Activated CD4-positive, alpha-beta T cell treated with anti-CD3 and anti-CD28 coated beads for 36 hours (primary cell): ENCODE measurements at regions not wholly inside any gene's neighbourhood (a gene's known extent, or its start where the extent isn't known, plus 50 kb on each side); places are given as distances from the start of the nearest gene placed in this dataset.

Experiments
- ATAC-seq: fragments of 200-7000 bp; cut with Tn5 transposase; one replicate; pipeline ENCODE4 v1.10.0; 2021; ENCODE audit warnings: mild to moderate bottlenecking, moderate library complexity
- CTCF ChIA-PET: fragments of 350-600 bp; sonication (Branson Sonifier 250); formaldehyde crosslinking; loops from one replicate; lab custom pipeline; 2021; ENCODE audit warnings: antibody characterized with exemption; lab: Charles Lee
- POLR2A ChIA-PET: fragments of 350-600 bp; sonication (Branson Sonifier 250); formaldehyde crosslinking; loops from one replicate; lab custom pipeline; 2021; ENCODE audit warnings: antibody characterized with exemption, inconsistent platforms; lab: Charles Lee
- DNase-seq: peaks from one replicate; pipeline ENCODE4 v3.0.0-alpha.2; 2020
- H3K27ac Mint-ChIP-seq: one replicate; pipeline ENCODE4 v1.8.0; 2021; ENCODE audit warnings: mixed read lengths
- H3K27me3 Mint-ChIP-seq: one replicate; pipeline ENCODE4 v1.8.0; 2021; ENCODE audit warnings: mixed read lengths
- H3K36me3 Mint-ChIP-seq: one replicate; pipeline ENCODE4 v1.8.0; 2021; ENCODE audit warnings: low read depth, mixed read lengths
- H3K4me1 Mint-ChIP-seq: one replicate; pipeline ENCODE4 v1.8.0; 2021; ENCODE audit warnings: mixed read lengths
- H3K4me3 Mint-ChIP-seq: one replicate; pipeline ENCODE4 v1.8.0; 2021; ENCODE audit warnings: mild to moderate bottlenecking, moderate library complexity, mixed read lengths
- H3K9me3 Mint-ChIP-seq: one replicate; pipeline ENCODE4 v1.8.0; 2021; ENCODE audit warnings: low read depth, mixed read lengths
- intact Hi-C, 2 experiments: fragments of 100-400 bp; cut with DNase I in 1 of 2; cut with micrococcal nuclease in 1 of 2; formaldehyde crosslinking; loops; one replicate each; pipeline versions ENCODE4 v1.14.2 to v1.15.1; 2022 to 2024; cut with DNase I, micrococcal nuclease

DNA sequence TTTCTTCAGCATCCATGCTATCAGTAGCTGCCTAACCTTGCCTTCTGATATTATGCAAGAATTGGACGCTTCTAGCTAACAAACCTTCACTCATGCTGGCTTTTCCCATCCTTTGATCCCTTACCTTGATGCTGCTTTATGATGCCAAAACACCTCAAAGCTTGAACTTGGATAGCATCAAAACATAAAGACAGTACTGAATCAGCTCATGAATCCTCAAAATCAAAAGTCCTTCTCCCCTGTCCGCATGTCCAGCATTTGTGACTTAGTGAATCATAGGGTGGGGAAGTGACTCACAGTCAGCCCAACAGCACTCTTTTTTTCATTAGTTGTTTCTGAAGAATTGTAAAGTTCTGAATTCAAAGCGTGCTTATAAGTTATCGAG, 89.5 kb upstream of the PIK3CG start:
- H3K27me3 Mint-ChIP-seq = no peaks in the 10 kb centered on the region
- ChIA-PET CTCF (interaction anchor here (0.6 to 1.5 kb wide), 7 partner anchors 9 to 916 kb away, joined by 3 to 9 read pairs (median 3); partner anchors contain the start of gene CCDC71L), POLR2A (no interaction called here)
- DNase-seq (no peak), ATAC-seq (peak; percentile 47)
- intact Hi-C loops = loop anchor here in 1 of 2 experiments (10.0 kb wide), 1 partner anchor 1039 kb away; no protein-coding TSS in a partner anchor
- peak overlapping the region; percentile 6 for H3K27ac Mint-ChIP-seq
- peaks cover 4% of the 10 kb centered on the region for H3K36me3 Mint-ChIP-seq
- H3K4me3 Mint-ChIP-seq = no peak overlapping the region
- H3K4me1 Mint-ChIP-seq = peaks cover 41% of the 10 kb centered on the region
- H3K9me3 Mint-ChIP-seq = peaks cover 15% of the 10 kb centered on the region

- CTCF ChIA-PET = interaction anchor here (0.6 to 1.5 kb wide), 5 partner anchors 40 to 272 kb away, joined by 3 to 9 read pairs (median 3); partner anchors contain the start of gene CCDC71L
- DNase-seq (no peak), ATAC-seq (no peak)
- Mint-ChIP-seq H3K4me3 (no peak overlapping the region), H3K4me1 (peaks cover 39% of the 10 kb centered on the region), H3K27ac (peak overlapping the region; percentile 40), H3K36me3 (peaks cover 4% of the 10 kb centered on the region), H3K9me3 (peaks cover 15% of the 10 kb centered on the region), H3K27me3 (no peaks in the 10 kb centered on the region)
- POLR2A ChIA-PET = no interaction called here
- intact Hi-C loops = loop anchor here in 1 of 2 experiments (2.0 to 10.0 kb wide), 2 partner anchors 19 to 1039 kb away; no protein-coding TSS in a partner anchor
Measured at GRCh38 chr7:106775975-106776607, 89.0 kb upstream of the PIK3CG start.

- Mint-ChIP-seq H3K27ac (no peak overlapping the region), H3K36me3 (peaks cover 4% of the 10 kb centered on the region)
Measured at GRCh38 chr7:106776618-106777347, 88.3 kb upstream of the PIK3CG start.

GRCh38 chr7:106777674-106778299, 87.3 kb upstream of the PIK3CG start:
- ATAC-seq = no peak
- Mint-ChIP-seq H3K36me3 (peaks cover 4% of the 10 kb centered on the region), H3K9me3 (peaks cover 15% of the 10 kb centered on the region), H3K27ac (no peak overlapping the region), H3K4me1 (peaks cover 33% of the 10 kb centered on the region), H3K4me3 (no peak overlapping the region), H3K27me3 (no peaks in the 10 kb centered on the region)
- CTCF ChIA-PET = interaction anchor here (1.4 kb wide), 1 partner anchor 11 kb away, joined by 6 read pairs; no protein-coding TSS in a partner anchor
- POLR2A ChIA-PET = no interaction called here
- intact Hi-C loops = loop anchor here in 1 of 2 experiments (2.0 to 10.0 kb wide), 2 partner anchors 21 to 1037 kb away; no protein-coding TSS in a partner anchor
- no peak for DNase-seq

More at GRCh38 chr7:106776618-106777347, 88.3 kb upstream of the PIK3CG start:
- intact Hi-C loops = loop anchor here in 1 of 2 experiments (2.0 to 10.0 kb wide), 2 partner anchors 20 to 1038 kb away; no protein-coding TSS in a partner anchor
- no peak overlapping the region for H3K4me3 Mint-ChIP-seq
- no peak for ATAC-seq
- no peak for DNase-seq
- CTCF ChIA-PET = no interaction called here
- POLR2A ChIA-PET = no interaction called here
- H3K4me1 Mint-ChIP-seq = peaks cover 39% of the 10 kb centered on the region
- H3K9me3 Mint-ChIP-seq = peaks cover 15% of the 10 kb centered on the region
- H3K27me3 Mint-ChIP-seq = no peaks in the 10 kb centered on the region

DNA sequence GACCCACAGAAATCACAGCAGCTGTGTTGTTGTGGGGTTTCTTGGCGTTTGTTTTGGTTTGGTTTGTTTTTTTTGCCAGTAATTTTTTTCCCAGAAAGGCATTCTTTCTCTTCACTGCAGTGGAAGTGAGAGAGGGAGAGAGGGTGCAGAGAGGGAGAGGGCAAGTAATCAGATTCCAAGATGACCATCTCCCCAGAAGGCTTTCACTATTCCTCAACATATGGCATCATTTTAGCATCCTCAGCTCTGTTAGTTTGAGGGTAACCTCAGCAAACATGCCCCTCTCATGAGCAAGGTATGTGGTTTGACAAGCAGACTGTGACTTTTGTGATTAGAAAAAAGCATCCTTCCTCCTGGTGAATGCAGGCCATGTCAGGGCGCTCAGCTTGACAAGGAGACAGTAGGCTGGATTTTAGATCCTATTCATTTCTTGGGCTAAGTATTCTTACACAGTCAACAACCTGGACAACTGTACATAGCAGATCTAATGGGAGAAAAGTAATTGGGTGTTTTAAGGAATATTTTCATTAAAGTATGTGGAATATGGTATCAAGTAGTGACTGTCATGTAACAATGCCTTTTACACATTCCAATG, 86.3 kb upstream of the PIK3CG start:
- DNase-seq = no peak
- POLR2A ChIA-PET = no interaction called here
- intact Hi-C loops = loop anchor here in 1 of 2 experiments (10.0 kb wide), 1 partner anchor 1036 kb away; no protein-coding TSS in a partner anchor

DNA sequence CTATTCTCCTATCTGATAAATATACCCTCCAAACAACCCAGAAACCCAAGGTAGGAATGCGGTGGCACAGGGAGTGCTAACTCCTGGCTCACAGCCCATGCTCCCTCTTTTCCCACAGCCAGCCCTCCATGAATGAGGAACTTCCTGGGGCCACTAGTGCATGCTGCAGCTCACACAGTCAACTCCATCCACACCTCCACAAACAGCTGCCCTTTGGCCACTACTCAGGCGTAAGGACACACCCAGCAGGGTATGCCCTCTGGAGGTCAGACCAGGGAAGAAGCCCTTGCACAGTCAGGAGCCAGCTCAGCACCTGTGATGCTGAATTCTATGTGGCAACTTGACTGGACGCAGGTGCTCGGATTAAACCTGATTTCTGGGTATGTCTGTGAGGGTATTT, 85.2 kb upstream of the PIK3CG start:
- DNase-seq (peak; percentile 34), ATAC-seq (peak; percentile 30)
- peaks cover 6% of the 10 kb centered on the region for H3K9me3 Mint-ChIP-seq
- intact Hi-C loops = loop anchor here in 1 of 2 experiments (10.0 kb wide), 1 partner anchor 1035 kb away; no protein-coding TSS in a partner anchor
- H3K4me3 Mint-ChIP-seq = no peak overlapping the region
- H3K27ac Mint-ChIP-seq = no peak overlapping the region
- peaks cover under 1% of the 10 kb centered on the region for H3K36me3 Mint-ChIP-seq
- H3K4me1 Mint-ChIP-seq = peaks cover 17% of the 10 kb centered on the region
- H3K27me3 Mint-ChIP-seq = no peaks in the 10 kb centered on the region
- ChIA-PET CTCF (interaction anchor here (0.9 to 2.9 kb wide), 3 partner anchors 13 to 342 kb away, joined by 3 to 19 read pairs (median 3); no protein-coding TSS in a partner anchor), POLR2A (no interaction called here)

More for the DNA sequence above, 86.3 kb upstream of the PIK3CG start:
- no peak overlapping the region for H3K27ac Mint-ChIP-seq
- peaks cover 4% of the 10 kb centered on the region for H3K36me3 Mint-ChIP-seq
- CTCF ChIA-PET = interaction anchor here (0.6 to 1.4 kb wide), 5 partner anchors 10 to 598 kb away, joined by 3 to 6 read pairs (median 3); no protein-coding TSS in a partner anchor
- no peak for ATAC-seq
- no peak overlapping the region for H3K4me3 Mint-ChIP-seq
- peaks cover 27% of the 10 kb centered on the region for H3K4me1 Mint-ChIP-seq
- H3K9me3 Mint-ChIP-seq = peaks cover 11% of the 10 kb centered on the region
- H3K27me3 Mint-ChIP-seq = no peaks in the 10 kb centered on the region

DNA sequence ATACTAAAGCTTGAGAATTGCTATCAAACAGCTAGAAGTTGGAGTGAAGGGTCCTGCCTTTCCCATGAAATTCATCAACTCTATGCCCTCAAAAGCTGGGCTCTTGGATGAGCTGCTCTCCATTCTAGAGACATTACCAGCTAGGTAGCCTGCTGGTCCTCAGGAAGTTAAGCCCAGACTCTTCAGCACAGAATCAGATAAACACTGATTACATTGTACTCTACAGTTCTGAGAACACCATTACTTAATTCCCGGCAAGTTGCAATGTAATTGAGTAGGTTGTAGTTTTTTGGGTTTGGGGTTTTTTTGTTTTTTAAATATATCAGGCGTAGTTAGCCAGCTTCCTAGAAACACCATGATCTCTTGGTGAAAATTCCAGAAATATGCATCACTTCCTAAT, 84.1 kb upstream of the PIK3CG start:
- ChIA-PET POLR2A (no interaction called here), CTCF (interaction anchor here (1.1 to 2.9 kb wide), 2 partner anchors 12 to 45 kb away, joined by 3 to 19 read pairs; no protein-coding TSS in a partner anchor)
- no peaks in the 10 kb centered on the region for H3K36me3 Mint-ChIP-seq
- no peak for ATAC-seq
- no peak overlapping the region for H3K4me3 Mint-ChIP-seq
- intact Hi-C loops = no loop called here
- DNase-seq = no peak
- H3K27me3 Mint-ChIP-seq = no peaks in the 10 kb centered on the region
- peaks cover 6% of the 10 kb centered on the region for H3K4me1 Mint-ChIP-seq
- H3K27ac Mint-ChIP-seq = no peak overlapping the region
- peaks cover 4% of the 10 kb centered on the region for H3K9me3 Mint-ChIP-seq

- ChIA-PET POLR2A (no interaction called here), CTCF (interaction anchor here (0.6 to 2.9 kb wide), 2 partner anchors 11 to 122 kb away, joined by 3 to 19 read pairs; no protein-coding TSS in a partner anchor)
- Mint-ChIP-seq H3K27me3 (no peaks in the 10 kb centered on the region), H3K4me1 (no peaks in the 10 kb centered on the region), H3K36me3 (no peaks in the 10 kb centered on the region), H3K9me3 (peaks cover 2% of the 10 kb centered on the region), H3K27ac (no peak overlapping the region), H3K4me3 (no peak overlapping the region)
- ATAC-seq (no peak), DNase-seq (no peak)
- intact Hi-C loops = no loop called here
Measured at GRCh38 chr7:106781828-106782544, 83.1 kb upstream of the PIK3CG start.

GRCh38 chr7:106783286-106783685, 81.8 kb upstream of the PIK3CG start:
- H3K4me1 Mint-ChIP-seq = no peaks in the 10 kb centered on the region
- H3K4me3 Mint-ChIP-seq = no peak overlapping the region
- intact Hi-C loops = no loop called here
- H3K27me3 Mint-ChIP-seq = no peaks in the 10 kb centered on the region
- CTCF ChIA-PET = no interaction called here
- no peak overlapping the region for H3K27ac Mint-ChIP-seq
- H3K9me3 Mint-ChIP-seq = no peaks in the 10 kb centered on the region
- no peak for ATAC-seq
- POLR2A ChIA-PET = no interaction called here
- H3K36me3 Mint-ChIP-seq = no peaks in the 10 kb centered on the region
- no peak for DNase-seq

DNA sequence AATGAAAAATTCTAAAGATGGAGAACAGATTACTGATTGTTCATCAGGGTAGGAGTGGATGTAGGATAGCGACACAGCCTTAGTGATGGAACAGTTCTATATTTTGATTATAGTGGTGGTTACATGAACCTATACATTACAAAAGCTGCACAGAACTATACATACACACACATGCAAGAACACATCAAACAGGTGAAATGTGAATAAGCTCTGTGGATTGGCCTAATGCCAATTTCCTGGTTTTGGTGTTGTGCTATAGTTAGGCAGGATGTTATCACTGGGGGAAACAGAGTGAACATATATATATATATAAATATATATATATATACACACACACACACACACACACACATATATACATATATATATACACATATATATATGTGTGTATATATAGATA, 76.4 kb upstream of the PIK3CG start:
- ChIA-PET POLR2A (no interaction called here), CTCF (interaction anchor here (0.6 to 1.5 kb wide), 3 partner anchors 10 to 375 kb away, joined by 3 to 7 read pairs (median 6); no protein-coding TSS in a partner anchor)
- DNase-seq (no peak), ATAC-seq (peak; percentile 55)
- H3K4me3 Mint-ChIP-seq = no peak overlapping the region
- intact Hi-C loops = no loop called here
- no peak overlapping the region for H3K27ac Mint-ChIP-seq
- no peaks in the 10 kb centered on the region for H3K9me3 Mint-ChIP-seq
- H3K36me3 Mint-ChIP-seq = no peaks in the 10 kb centered on the region
- H3K4me1 Mint-ChIP-seq = no peaks in the 10 kb centered on the region
- no peaks in the 10 kb centered on the region for H3K27me3 Mint-ChIP-seq
